Rectal smooth muscle tissue (tissue), 1 donor: ENCODE measurements at regions not wholly inside any gene's neighbourhood (a gene's known extent, or its start where the extent isn't known, plus 50 kb on each side); places are given as distances from the start of the nearest gene placed in this dataset.
"Not testable (repeated sequence)": the region's sequence is repeated elsewhere in the genome, so short reads cannot be mapped to it uniquely, and the experiment has no call there.

Experiments
- H3K27ac ChIP-seq: one replicate; pipeline ENCODE4 v1.7.0; 2013; ENCODE audit warnings: low read depth, low read length, inconsistent platforms
- H3K27me3 ChIP-seq: one replicate; pipeline ENCODE4 v1.7.0; 2013; ENCODE audit warnings: low read length; ENCODE audit not compliant: control insufficient read depth, insufficient read depth
- H3K36me3 ChIP-seq: one replicate; pipeline ENCODE4 v1.7.0; 2013; ENCODE audit warnings: low read length; ENCODE audit not compliant: control insufficient read depth, insufficient read depth
- H3K4me1 ChIP-seq: one replicate; pipeline ENCODE4 v1.7.0; 2013; ENCODE audit warnings: low read length; ENCODE audit not compliant: control insufficient read depth, insufficient read depth
- H3K4me3 ChIP-seq: one replicate; pipeline ENCODE4 v1.7.0; 2013; ENCODE audit warnings: low read length
- H3K9ac ChIP-seq: one replicate; pipeline ENCODE4 v1.7.0; 2013; ENCODE audit warnings: low read length

DNA sequence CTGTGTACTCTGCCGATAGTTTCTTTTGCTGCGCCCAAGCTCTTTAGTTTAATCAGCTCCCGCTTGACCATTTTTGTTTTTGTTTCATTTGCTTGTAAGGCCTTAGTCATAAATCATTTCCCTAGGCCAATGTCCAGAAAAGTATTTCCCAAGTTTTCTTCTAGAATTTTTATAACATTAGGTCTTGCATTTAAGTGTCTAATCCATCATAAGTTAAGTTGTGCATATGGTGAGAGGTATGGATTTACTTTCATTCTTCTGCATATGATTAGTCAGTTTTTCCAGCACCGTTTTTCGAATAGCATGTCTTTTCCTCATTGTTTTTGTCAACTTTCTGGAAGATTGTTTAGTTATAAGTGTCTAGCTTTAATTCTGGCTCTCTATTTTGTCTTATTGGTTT, 484.8 kb upstream of the CNTNAP5 start:
- no peak overlapping the region for H3K27ac ChIP-seq
- H3K36me3 ChIP-seq, result no peaks in the 10 kb centered on the region
- no peaks in the 10 kb centered on the region for H3K4me1 ChIP-seq
- no peak overlapping the region for H3K4me3 ChIP-seq
- H3K27me3 ChIP-seq, result no peaks in the 10 kb centered on the region
- H3K9ac ChIP-seq, result no peak overlapping the region

DNA sequence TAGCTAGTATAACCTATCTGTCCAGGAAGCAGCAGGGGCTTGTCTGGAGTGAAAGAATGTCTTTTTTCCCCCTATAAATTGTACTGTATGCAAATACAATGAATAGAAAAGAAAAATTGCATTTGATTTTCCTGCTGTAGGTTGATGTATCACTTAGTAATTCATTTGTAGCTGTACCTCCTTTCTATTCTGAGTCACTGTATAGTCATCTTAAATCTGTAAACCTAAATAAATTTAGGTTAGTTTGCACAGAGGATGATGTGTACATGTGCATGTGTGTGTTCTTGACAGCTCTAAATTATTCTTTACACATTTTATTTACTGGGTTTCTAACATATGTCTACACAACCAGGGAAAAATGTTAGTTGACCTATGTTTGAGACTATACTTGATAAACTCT, 478.7 kb upstream of the CNTNAP5 start:
- Histone ChIP-seq H3K36me3 (no peaks in the 10 kb centered on the region), H3K27ac (no peak overlapping the region), H3K9ac (no peak overlapping the region), H3K27me3 (no peaks in the 10 kb centered on the region), H3K4me3 (no peak overlapping the region), H3K4me1 (no peaks in the 10 kb centered on the region)

DNA sequence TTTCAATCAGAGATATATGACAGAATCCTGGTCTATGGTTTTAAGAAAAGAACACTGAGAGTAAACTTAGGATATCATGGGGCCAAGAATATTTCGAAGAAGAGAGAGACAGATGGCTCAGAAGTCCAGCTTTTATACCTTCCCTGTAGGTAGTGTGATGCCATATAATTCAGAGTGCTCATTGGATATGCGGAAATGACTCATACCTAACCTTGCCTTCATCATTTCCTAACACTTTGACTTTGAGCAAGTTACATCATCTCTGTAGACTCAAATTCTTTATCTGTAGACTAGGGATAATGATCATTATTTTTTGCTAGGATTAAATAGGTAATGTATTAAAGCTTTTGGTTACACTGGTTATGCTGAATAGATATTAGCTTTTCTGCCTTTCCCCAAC, 461.6 kb upstream of the CNTNAP5 start:
- H3K27me3 ChIP-seq, result no peaks in the 10 kb centered on the region
- no peak overlapping the region for H3K4me3 ChIP-seq

DNA sequence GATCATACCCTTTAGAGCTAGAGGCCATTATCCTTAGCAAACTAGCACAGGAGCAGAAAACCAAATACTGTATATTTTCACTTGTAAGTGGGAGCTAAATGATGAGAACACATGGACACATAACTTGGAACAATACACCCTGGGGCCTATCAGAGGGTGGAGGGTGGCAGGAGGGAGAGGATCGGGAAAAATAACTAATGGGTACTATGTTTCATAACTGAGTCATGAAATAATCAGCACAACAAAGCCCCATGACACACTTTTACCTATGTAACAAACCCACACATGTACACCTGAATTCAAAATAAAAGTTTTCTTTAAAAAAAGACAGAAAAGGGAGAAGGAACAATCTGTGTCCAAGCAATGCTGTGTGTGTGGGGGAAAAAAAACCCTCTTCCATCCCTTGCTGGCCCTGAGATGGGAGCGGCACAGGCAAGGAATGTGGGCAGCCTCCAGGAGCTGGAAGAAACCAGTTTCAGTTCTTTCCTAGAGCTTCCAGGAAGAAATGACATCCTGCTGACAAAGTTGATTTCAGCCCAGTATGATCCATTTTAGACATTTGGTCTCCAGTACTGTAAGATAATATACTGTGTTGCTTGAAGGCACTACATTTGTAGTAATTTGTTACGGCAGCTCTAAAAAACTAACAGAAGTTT, 458.7 kb upstream of the CNTNAP5 start:
- H3K36me3 ChIP-seq, result no peaks in the 10 kb centered on the region
- H3K9ac ChIP-seq, result no peak overlapping the region
- no peaks in the 10 kb centered on the region for H3K27me3 ChIP-seq
- no peaks in the 10 kb centered on the region for H3K4me1 ChIP-seq
- no peak overlapping the region for H3K4me3 ChIP-seq
- no peak overlapping the region for H3K27ac ChIP-seq

More for the DNA sequence above, 461.6 kb upstream of the CNTNAP5 start:
- Histone ChIP-seq H3K36me3 (no peaks in the 10 kb centered on the region), H3K9ac (no peak overlapping the region), H3K4me1 (no peaks in the 10 kb centered on the region), H3K27ac (no peak overlapping the region)

DNA sequence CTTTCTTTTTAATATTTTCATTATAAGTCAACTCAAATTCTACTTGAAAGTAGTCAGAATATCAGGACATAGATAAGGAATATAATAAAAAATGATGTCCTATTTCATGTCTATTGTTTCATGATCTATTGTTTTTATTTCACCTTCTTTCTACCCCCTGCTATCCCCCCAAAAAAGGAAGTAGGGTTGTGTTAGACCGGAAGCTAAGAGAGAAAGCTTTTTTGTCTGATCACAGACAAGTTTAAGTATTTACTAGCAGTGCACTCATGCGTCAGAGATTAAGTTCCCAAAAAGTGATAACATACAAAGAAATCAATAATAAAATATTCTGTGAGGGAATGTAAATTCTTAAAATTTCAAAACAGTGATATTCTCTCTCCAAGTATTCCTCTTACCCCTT, 447.1 kb upstream of the CNTNAP5 start:
- no peak overlapping the region for H3K4me3 ChIP-seq
- H3K9ac ChIP-seq, result no peak overlapping the region
- H3K4me1 ChIP-seq, result no peaks in the 10 kb centered on the region
- no peak overlapping the region for H3K27ac ChIP-seq
- no peaks in the 10 kb centered on the region for H3K27me3 ChIP-seq
- no peaks in the 10 kb centered on the region for H3K36me3 ChIP-seq

DNA sequence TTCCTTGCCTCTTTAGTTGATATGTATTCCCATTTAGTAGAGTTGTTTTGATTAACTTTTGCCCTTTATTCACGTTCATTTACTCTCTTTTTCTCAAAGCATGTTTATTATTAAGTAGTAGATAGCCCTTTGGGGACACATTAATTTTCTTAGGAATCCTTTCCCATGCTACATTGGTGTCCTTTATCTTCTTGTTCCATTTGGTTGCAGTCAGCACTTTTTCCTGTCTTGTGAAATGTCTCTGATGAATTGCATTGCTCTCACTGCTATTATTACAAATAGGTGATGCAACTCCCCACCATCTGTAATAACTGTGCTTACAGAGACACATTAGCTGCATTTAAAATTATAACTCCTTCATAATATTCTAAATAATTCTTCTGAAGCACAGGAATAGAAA, 428.5 kb upstream of the CNTNAP5 start:
- Histone ChIP-seq H3K9ac (no peak overlapping the region), H3K4me1 (no peaks in the 10 kb centered on the region), H3K27me3 (no peaks in the 10 kb centered on the region), H3K36me3 (no peaks in the 10 kb centered on the region), H3K4me3 (no peak overlapping the region), H3K27ac (no peak overlapping the region)

DNA sequence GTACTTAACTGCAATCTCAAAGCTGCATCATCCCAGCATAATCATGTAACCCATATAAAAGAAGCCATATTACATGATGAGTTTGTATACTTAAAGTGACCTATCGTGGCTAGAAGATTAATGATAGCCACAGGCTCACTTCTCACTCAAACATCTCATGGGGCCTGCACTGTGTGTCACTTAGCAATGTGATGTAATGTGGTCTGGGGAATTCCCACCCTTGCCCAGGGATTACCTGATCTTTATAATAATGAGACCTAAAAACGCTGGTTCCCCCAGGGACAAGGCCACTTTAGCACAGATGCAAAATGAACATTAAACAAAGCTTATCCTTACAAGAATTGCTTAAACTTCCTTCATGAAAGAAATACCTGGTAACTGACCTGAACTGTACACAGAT, 427.1 kb upstream of the CNTNAP5 start:
- no peak overlapping the region for H3K27ac ChIP-seq
- H3K36me3 ChIP-seq, result no peaks in the 10 kb centered on the region
- H3K9ac ChIP-seq, result no peak overlapping the region
- no peaks in the 10 kb centered on the region for H3K27me3 ChIP-seq
- no peaks in the 10 kb centered on the region for H3K4me1 ChIP-seq
- H3K4me3 ChIP-seq, result no peak overlapping the region

DNA sequence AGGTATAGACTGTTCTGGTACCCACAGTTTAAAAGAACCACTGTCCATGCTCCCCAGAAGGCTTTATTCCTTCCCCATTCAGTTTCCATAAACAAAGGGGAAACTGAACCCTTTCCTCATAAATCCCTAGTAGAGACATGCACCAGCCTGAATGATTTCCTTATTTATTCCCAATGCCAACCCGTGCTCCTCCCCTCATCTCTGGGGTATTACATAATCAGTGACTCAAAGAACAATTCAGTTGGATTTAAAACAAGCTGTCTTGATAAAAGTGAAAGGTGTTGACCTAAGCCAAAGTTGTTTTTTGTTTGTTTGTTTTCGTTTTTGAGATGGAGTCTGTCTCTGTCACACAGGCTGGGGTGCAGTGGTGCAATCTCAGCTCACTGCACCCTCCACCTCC, 418.5 kb upstream of the CNTNAP5 start:
- H3K27ac ChIP-seq, result no peak overlapping the region
- no peaks in the 10 kb centered on the region for H3K36me3 ChIP-seq
- H3K27me3 ChIP-seq, result no peaks in the 10 kb centered on the region
- no peak overlapping the region for H3K9ac ChIP-seq
- no peak overlapping the region for H3K4me3 ChIP-seq
- no peaks in the 10 kb centered on the region for H3K4me1 ChIP-seq

DNA sequence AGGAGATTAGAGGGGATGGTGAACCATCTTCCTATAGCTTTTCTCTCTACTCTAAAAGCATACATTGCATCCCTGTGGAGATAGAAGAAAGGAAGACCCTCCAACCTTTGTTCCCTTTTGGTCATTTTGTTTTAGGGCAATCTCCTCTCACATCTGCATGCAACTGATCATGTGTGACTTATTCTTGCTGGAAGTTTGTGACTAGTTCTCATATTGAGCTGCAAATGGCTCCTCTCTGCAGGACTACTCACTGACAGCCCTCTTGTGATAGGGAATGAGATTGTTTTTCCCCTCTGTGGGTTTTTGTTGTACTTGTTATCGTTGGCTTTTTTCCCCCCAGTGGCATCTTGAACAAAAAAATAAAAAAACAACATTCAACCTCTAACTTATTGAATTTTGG, 416.0 kb upstream of the CNTNAP5 start:
- H3K4me3 ChIP-seq, result no peak overlapping the region
- H3K4me1 ChIP-seq, result no peaks in the 10 kb centered on the region
- no peaks in the 10 kb centered on the region for H3K27me3 ChIP-seq
- H3K27ac ChIP-seq, result no peak overlapping the region
- no peak overlapping the region for H3K9ac ChIP-seq
- no peaks in the 10 kb centered on the region for H3K36me3 ChIP-seq

DNA sequence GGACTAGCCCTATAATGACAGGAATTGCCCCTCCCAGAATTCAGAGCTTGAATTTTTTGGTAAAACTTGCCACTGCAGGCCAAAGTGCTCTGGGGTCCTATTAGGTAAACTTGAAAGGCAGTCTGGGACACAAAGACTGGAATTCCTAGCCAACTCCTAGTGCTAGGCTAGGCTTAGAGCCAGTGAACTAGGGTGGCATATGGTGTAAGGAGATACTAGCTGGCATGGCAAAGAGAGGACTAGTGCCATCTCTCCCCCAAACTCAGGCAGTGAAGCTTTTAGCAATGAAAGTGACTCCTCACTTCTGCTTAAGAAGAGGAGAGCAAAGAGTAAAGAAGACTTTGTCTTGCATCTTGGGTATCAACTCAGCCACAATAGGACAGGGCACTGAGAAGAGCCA, 410.5 kb upstream of the CNTNAP5 start:
- no peak overlapping the region for H3K9ac ChIP-seq
- H3K4me1 ChIP-seq, result no peaks in the 10 kb centered on the region
- no peak overlapping the region for H3K4me3 ChIP-seq
- H3K27ac ChIP-seq, result no peak overlapping the region
- no peaks in the 10 kb centered on the region for H3K27me3 ChIP-seq
- no peaks in the 10 kb centered on the region for H3K36me3 ChIP-seq

DNA sequence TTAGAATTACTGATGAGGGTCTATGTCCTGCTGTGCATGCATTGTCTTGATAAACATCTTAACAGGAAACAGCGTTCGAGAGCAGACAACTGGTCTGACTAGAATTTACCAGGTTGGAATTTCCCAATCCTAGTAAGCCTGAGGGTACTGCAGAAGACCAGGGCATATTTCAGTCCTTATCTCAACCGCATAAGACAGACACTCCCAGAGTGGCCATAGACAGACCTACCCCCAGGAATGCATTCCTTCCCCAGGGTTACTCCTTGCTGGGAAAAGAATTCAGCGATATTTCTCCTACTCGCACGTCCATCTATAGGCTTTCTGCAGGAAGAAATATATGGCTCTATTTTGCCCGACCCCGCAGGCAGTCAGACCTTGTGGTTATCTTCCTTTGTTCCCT, 406.4 kb upstream of the CNTNAP5 start:
- H3K4me3 ChIP-seq, H3K27ac ChIP-seq, H3K27me3 ChIP-seq, H3K4me1 ChIP-seq, H3K36me3 ChIP-seq, H3K9ac ChIP-seq: not testable (repeated sequence)

DNA sequence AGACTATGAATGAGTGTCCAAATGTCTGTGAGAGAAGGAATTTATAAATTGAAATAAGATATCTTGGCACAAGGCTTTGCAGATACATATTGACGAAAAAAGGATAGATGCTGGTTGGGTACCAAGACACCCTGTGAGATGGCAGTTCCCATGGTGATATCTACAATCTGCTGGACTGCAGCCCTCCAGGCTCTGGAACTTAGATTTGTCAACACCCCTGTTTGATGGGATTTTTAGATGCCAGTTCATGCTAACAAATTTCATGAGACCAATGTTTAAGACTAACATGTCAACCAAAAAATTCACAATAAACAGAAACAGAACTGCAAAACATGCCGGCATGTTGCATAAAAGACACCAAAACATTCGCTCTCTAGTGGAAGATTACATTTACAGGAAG, 400.3 kb upstream of the CNTNAP5 start:
- Histone ChIP-seq H3K27ac (no peak overlapping the region), H3K4me1 (no peaks in the 10 kb centered on the region), H3K4me3 (no peak overlapping the region), H3K27me3 (no peaks in the 10 kb centered on the region), H3K36me3 (no peaks in the 10 kb centered on the region), H3K9ac (no peak overlapping the region)

DNA sequence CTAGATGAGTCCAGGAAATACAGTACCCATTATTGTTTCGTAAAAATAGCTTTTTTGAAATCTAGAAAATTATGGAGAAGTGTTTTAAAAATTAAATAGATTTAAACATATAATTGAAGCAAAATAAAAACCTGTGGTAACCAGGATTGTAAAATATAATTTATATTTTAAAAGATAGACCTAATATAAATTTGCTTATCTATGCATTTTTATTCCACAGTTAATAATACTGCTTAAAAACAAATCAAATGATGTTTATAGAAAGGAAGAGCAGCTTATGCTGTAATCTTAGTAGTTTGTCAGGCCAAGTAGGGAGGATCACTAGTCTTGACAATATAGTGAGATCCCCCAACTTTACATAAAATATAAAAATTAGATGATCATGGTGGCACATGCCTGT, 388.9 kb upstream of the CNTNAP5 start:
- H3K27me3 ChIP-seq, result no peaks in the 10 kb centered on the region
- no peaks in the 10 kb centered on the region for H3K4me1 ChIP-seq
- no peak overlapping the region for H3K4me3 ChIP-seq
- H3K27ac ChIP-seq, result no peak overlapping the region
- no peaks in the 10 kb centered on the region for H3K36me3 ChIP-seq
- H3K9ac ChIP-seq, result no peak overlapping the region
